GM12864 (cell line): ENCODE measurements at regions not wholly inside any gene's neighbourhood (a gene's known extent, or its start where the extent isn't known, plus 50 kb on each side); places are given as distances from the start of the nearest gene placed in this dataset.

ENCODE experiments used
- DNase-seq: peaks from one replicate; pipeline ENCODE4 v3.0.0-alpha.2; 2011; ENCODE audit warnings: low read depth
- H3K4me3 ChIP-seq: 2 replicates; pipeline ENCODE4 v1.5.1; 2011; ENCODE audit warnings: mild to moderate bottlenecking, low read depth, low read length, control low read depth
- TF ChIP-seq, protein P1 (sequence below): IDR thresholded peaks from 2 replicates; pipeline ENCODE4 v1.5.1; 2011; ENCODE audit warnings: low read depth, mild to moderate bottlenecking, moderate library complexity, low read length, control low read depth, inconsistent platforms; ENCODE audit errors: missing control alignments

DNA sequence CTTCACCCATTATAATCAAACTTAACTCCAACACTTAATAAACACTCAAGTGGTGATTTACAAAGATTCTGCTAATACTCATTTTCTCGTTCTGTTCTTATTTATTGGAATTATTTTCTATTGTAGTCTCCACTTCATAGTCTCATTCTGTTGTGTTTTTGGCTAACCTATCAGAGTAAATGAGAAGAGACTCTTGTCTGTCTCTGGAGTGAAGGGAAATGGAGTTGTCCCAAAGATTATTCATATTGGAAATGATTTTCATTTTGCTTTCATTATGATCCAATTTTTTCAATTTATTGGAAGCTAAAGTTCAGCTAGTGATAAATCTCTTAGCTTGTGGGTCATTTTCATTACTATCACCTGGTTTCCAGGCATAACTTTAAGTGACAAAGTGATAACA lies 454.9 kb upstream of the JAG1 start:
- no peak for DNase-seq
- H3K4me3 ChIP-seq: no peak overlapping the region
- TF ChIP-seq, protein P1, sequence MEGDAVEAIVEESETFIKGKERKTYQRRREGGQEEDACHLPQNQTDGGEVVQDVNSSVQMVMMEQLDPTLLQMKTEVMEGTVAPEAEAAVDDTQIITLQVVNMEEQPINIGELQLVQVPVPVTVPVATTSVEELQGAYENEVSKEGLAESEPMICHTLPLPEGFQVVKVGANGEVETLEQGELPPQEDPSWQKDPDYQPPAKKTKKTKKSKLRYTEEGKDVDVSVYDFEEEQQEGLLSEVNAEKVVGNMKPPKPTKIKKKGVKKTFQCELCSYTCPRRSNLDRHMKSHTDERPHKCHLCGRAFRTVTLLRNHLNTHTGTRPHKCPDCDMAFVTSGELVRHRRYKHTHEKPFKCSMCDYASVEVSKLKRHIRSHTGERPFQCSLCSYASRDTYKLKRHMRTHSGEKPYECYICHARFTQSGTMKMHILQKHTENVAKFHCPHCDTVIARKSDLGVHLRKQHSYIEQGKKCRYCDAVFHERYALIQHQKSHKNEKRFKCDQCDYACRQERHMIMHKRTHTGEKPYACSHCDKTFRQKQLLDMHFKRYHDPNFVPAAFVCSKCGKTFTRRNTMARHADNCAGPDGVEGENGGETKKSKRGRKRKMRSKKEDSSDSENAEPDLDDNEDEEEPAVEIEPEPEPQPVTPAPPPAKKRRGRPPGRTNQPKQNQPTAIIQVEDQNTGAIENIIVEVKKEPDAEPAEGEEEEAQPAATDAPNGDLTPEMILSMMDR: no peak

DNA sequence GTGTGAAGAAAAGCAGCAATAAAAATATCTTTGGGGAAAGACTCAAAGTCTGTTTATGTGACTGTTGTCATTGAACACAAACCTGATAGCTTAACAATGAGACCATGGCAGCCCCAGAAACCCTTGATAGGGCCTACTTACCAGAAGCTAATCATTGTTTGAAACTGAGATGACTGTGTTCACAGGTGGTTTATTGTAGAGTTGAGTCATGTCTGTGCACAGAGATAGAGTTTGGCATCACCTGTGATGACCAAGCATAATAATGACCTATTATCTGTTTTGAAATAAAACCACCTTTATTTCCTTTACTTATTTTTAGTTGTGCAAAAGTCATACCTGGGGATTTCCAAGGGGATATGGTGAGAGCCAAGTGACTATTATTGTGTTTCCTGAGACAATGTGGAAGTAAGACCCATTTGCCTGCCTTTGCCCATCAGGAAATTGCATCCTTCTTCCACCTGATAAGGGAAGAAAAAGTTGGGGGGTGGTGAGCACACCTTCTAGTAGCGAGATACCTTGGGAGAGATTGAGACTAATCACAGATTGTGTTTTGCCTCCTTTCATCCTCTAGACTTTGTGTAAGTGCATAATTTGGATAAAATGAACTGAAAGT lies 456.9 kb upstream of the JAG1 start:
- DNase-seq: no peak
- TF ChIP-seq, protein P1: no peak
- H3K4me3 ChIP-seq: no peak overlapping the region

DNA sequence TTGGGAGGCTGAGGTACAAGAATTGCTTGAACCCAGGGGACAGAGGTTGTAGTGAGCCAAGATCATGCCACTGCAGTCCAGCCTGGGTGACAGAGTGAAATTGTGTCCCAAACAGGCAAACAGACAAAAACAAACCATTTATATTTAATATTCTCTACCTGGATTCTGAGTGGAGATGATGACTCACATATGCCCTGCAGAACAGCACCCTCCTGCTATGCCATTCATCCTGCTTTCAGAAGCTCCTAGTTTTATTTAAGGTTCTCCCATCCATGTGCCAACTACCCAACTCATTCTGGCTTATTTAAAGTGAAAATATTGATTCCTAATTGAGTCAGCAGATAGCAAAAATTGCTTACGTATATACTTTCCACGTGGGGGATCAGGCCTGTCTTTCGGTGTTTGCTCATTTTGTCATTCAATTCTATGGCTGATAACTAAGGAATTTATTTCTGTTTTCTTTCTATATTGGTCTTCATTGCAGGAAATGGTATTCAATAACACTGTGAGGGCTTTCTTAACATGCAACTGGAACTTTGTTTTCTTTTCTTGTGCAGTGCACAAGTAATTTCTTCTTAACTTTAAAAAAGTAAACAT lies 459.1 kb upstream of the JAG1 start:
- TF ChIP-seq, protein P1: no peak
- no peak overlapping the region for H3K4me3 ChIP-seq
- no peak for DNase-seq

DNA sequence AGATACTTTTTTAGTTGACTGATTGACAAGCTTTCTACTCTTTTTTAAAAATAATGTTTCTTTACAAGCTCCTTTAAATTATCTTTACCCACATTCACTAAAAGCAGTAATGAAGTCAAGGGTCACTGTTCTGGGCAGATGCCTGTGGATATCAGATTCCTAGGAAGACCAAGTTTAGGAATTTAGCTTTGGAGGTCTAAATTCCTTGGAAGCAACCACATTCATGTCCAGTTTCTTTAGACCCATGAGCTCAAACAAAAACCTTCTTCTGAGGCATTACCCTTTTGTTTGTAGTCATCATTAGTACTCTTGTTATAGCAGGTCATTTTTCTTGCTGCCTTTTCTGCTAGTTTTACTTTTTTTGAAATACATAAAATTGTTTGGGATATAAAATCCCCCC lies 462.9 kb upstream of the JAG1 start:
- TF ChIP-seq, protein P1: no peak
- H3K4me3 ChIP-seq: no peak overlapping the region
- no peak for DNase-seq

DNA sequence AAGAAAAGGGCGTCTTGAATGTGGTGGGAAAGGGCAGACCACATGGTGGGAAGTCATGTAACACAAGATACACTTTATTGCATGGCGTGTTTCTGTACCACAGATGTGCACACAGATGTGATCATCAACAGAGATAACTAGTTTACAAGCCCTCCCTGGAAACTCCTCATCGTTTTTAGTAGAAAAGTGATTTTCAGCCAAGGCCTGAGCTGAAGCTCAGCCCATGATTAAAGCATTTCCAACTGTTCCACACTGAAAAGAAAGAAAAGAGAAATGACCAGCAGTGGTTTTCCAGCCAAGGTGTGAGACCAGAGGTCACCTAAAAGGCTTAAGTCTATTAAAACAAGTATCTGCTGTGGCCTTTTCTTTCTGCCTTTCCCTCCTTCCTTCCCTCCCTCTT lies 463.9 kb upstream of the JAG1 start:
- no peak for DNase-seq
- TF ChIP-seq, protein P1: no peak
- no peak overlapping the region for H3K4me3 ChIP-seq

DNA sequence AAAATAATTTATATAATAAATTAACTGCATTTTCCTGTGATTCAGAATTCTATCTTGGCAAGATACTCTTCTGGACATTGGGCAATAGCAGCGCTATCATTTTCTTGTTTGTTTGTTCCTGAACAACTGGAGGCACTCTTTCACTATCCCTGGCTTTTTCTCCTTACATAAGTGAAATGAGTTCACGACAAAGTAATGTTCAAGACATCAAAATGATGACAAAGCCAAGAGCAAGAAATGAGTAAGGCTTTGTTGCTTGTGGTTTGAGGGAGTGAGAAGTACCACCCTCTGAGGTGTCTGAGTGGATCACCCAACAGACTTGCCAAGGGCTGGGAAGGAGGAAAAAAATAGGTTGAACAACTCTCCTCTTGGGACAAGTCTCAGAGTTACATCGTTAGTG lies 466.6 kb upstream of the JAG1 start:
- TF ChIP-seq, protein P1: no peak
- H3K4me3 ChIP-seq: no peak overlapping the region
- no peak for DNase-seq

DNA sequence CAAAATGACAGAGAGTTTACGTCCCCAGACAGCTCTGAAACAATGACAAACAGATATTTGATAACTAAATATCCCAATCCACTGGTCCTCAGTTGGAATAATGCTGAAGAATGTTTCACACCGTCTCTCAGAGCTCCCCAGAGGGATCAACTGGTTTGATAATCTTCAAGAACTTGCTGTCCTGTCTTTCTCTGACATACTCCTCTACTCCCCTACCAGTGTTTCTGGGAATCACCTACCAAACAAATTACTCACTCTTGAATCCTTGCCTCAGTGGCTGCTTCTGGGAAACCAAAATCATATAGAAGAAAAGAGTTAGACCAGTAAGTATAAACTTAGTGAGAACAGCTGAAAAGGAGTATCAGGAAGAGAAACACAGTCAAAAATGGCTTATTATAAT lies 469.7 kb upstream of the JAG1 start:
- DNase-seq: no peak
- H3K4me3 ChIP-seq: no peak overlapping the region
- TF ChIP-seq, protein P1: no peak
